ENCODE measurements at regions not wholly inside any gene's neighbourhood (a gene's known extent, or its start where the extent isn't known, plus 50 kb on each side); places are given as distances from the start of the nearest gene placed in this dataset.
A peak's percentile ranks its signal among the peaks of the same experiment; 100 is the strongest.
"Not testable (repeated sequence)": the region's sequence is repeated elsewhere in the genome, so short reads cannot be mapped to it uniquely, and the experiment has no call there.

DNA sequence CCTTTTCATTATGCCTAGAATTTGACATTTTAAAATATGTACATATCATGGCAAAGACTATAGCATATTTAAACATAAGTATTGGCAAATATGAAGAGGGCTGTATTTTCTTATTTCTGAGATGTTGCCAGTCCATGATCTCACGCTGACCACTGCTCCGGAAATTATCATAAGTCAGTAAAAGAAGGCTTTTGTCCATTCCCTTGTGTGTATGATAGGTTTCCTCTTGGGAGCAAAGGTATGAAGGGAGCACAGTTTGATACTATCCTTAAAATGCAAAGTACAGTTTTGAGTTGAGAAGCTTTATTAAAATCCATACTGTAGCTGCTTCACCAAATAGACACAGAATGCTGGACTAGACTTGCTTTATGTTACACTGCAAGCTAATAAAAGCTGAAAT is 52.6 kb upstream of the AGA start:
- no peak for DNase-seq

DNA sequence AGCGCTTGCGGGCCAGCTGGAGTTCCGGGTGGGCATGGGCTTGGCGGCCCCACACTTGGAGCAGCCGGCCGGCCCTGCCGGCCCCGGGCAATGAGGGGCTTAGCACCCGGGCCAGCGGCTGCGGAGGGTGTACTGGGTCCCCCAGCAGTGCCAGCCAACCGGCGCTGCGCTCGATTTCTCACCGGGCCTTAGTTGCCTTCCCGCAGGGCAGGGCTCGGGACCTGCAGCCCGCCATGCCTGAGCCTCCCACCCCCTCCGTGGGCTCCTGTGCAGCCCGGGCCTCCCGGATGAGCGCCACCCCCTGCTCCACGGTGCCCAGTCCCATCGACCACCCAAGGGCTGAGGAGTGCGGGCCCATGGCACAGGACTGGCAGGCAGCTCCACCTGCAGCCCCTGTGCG is 53.4 kb upstream of the AGA start:
- DNase-seq, result not testable (repeated sequence)

DNA sequence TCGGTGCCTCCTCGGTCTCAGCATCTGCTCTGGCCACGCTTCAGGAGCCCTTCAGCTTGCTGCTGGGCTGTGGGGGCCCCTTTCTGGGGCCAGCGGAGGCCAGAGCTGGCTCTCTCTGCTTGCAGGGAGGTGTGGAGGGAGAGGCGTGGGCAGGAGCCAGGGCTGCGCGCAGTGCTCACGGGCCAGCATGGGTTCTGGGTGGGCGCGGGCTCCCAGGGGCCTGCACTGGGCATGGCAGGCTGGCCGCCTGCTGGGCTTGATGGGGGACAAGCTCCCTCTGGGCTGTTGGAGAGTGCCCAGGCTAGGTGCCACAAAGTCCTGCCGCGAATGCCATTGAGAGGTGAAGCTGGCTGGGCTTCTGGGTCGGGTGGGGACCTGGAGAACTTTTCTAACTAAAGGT is 57.3 kb upstream of the AGA start:
- DNase-seq, result no peak

GRCh38 chr4:177505171-177505615 is 63.0 kb upstream of the AGA start:
- no peak for DNase-seq

DNA sequence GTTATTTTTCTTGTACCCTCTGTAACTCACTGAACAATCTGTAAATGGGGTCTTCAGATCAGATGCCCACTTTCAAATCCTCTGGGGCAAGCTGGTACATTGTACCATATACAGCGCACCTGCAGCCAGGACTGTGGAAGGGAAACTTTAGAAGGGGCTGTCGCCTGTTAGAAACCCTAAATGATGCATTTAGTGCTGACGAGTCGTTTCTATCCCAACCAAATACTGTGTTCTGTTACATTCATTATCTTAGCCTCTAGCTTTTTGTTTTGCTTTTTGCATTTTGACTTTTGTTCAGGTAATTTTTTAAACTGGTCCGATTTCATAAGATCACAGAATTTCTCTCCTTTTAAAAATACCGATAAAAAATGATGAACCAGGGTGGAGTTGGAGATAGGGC is 66.4 kb upstream of the AGA start:
- DNase-seq, result no peak

- no peak for DNase-seq
These were observed 67.0 kb upstream of the AGA start for GRCh38 chr4:177509226-177509745.

GRCh38 chr4:177511611-177512010 is 69.4 kb upstream of the AGA start:
- DNase-seq, result peak; percentile 8

DNA sequence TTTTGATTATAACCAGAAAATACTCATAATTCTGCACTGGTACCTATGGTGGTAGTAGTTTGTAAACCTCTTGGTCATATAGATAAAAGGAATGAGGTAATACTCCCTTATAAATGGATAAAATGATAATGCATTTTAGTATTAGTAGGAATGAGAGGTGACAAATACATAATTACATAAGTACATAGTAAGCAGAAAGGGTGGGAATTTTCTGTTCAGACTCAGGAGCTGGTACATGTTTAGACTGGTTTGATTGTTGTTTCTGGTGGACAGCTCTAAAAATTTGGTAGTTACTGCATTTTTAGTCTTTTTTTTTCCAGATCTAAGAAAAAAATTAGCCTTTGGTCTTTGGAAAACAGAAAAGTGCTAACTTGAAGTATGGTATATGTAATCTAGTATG is 70.4 kb upstream of the AGA start:
- DNase-seq, result no peak

- no peak for DNase-seq
These were observed 75.6 kb upstream of the AGA start for GRCh38 chr4:177517862-177518261.

- no peak for DNase-seq
These were observed 77.4 kb upstream of the AGA start for GRCh38 chr4:177519481-177520260.

- DNase-seq, result no peak
These were observed 86.4 kb upstream of the AGA start for GRCh38 chr4:177528620-177529019.

- DNase-seq, result no peak
These were observed 88.3 kb upstream of the AGA start for GRCh38 chr4:177530561-177530960.

DNA sequence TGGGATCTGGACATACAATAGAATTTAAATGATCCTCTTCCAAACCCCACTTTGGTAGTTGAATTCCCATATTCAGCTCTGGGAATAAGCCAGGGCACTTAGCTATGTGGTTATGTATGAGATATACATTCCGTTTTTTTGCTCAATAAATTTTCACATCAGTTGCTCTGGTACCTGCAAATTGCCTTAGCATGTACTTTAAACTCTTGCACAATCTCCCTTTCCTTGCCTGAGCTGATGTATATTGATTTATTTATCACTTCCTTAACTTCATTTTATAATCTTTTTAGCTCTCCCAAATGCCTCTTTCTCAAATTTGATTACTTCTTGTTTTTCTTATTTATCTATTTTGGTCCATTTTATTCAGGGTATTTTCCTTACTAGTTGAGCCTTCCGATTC is 90.1 kb upstream of the AGA start:
- no peak for DNase-seq

DNA sequence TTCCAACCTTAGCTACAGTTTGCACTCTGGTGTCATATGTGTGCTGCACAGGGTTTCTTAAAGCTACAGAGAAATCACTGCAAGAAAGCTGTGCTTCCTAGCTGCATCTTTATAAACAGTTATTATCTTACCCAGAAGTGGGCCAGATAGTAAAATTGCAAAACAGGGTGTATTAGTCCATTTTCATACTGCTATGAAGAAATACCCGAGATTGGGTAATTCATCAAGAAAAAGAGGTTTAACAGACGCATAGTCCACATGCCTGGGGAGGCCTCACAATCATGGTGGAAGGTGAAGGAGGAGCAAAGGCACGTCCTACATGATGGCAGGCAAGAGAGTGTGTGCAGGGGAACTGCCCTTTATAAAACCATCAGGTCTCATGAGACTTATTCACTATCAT is 92.6 kb upstream of the AGA start:
- not testable (repeated sequence) for DNase-seq

DNA sequence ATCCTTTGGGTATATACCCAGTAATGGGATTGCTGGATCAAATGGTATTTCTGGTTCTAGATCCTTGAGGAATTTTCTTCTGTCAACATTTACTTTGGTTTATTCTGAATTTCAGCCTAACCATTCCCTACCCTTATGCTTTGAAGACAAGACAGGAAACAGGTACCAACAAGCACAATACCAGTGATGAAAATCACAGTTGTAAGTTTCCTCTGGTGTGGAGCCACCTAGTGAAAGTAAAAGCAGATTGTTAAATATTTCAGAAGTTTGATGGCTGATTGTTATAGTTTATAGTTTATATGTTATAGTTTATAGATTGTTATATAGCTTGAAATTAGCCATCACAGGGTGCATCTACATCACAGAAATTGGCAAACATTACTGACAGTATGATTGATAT is 104.5 kb upstream of the AGA start:
- no peak for DNase-seq

DNA sequence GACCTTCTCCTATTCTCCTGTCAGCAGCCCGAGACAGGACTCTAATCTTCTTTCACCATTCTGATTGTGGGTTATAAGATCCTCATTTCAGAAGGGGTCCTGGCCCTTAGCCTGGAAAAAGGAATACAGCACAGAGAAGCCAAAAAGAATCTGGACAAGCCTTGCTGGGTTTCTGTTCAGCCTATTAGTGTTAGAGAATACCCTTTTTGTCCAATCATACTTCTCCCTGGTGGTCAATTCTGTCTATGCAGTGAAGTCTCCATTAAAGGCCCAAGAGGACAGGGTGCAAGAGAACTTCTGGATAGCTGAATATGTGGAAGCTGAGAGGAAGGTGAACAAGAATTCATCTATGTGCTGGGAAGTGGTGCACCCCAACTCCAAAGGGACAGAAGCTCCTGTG is 105.7 kb upstream of the AGA start:
- DNase-seq, result no peak

GRCh38 chr4:177555007-177555574 is 112.9 kb upstream of the AGA start:
- peak; percentile 32 for DNase-seq

GRCh38 chr4:177557416-177557815 is 115.2 kb upstream of the AGA start:
- no peak for DNase-seq

- no peak for DNase-seq
These were observed 116.8 kb upstream of the AGA start for GRCh38 chr4:177558995-177559394.

- DNase-seq, result no peak
These were observed 119.9 kb upstream of the AGA start for GRCh38 chr4:177562163-177562562.

GRCh38 chr4:177562859-177563258 is 120.6 kb upstream of the AGA start:
- no peak for DNase-seq

- DNase-seq, result no peak
These were observed 124.5 kb upstream of the AGA start for GRCh38 chr4:177566691-177567090.

- DNase-seq, result no peak
These were observed 126.7 kb upstream of the AGA start for GRCh38 chr4:177568931-177569330.

GRCh38 chr4:177569434-177569833 is 127.2 kb upstream of the AGA start:
- no peak for DNase-seq

Measured in left kidney (tissue), 1 donor.